ENCODE measurements at regions not wholly inside any gene's neighbourhood (a gene's known extent, or its start where the extent isn't known, plus 50 kb on each side); places are given as distances from the start of the nearest gene placed in this dataset.

DNA sequence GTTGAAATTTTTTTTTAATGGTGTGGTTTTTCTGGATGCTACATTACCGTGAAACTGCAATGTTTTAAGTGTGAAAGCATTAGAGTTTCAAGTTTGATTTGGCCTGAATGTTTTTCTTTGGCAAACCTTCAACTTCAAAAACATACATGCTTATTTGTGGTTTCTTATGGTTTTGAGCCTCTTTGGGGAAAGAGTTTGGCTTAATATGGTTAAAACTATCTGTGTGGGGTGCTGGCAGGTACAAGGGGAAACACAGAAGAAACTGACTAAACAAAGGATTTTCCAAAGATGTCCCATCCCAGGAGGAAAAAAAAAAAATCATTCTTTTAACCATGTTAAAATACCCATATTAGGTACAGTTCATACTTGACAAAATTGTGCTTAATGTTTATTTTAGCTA lies 121.1 kb downstream of the HGF start:
- TF ChIP-seq POLR2A (IDR thresholded peaks at IDR 0.05), result no peak
- TF ChIP-seq, protein P1, sequence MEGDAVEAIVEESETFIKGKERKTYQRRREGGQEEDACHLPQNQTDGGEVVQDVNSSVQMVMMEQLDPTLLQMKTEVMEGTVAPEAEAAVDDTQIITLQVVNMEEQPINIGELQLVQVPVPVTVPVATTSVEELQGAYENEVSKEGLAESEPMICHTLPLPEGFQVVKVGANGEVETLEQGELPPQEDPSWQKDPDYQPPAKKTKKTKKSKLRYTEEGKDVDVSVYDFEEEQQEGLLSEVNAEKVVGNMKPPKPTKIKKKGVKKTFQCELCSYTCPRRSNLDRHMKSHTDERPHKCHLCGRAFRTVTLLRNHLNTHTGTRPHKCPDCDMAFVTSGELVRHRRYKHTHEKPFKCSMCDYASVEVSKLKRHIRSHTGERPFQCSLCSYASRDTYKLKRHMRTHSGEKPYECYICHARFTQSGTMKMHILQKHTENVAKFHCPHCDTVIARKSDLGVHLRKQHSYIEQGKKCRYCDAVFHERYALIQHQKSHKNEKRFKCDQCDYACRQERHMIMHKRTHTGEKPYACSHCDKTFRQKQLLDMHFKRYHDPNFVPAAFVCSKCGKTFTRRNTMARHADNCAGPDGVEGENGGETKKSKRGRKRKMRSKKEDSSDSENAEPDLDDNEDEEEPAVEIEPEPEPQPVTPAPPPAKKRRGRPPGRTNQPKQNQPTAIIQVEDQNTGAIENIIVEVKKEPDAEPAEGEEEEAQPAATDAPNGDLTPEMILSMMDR (IDR thresholded peaks at IDR 0.05), result no peak
- no peak for TF ChIP-seq EP300 (IDR thresholded peaks at IDR 0.05)
